Spleen (tissue), 7 donors: ENCODE measurements at regions not wholly inside any gene's neighbourhood (a gene's known extent, or its start where the extent isn't known, plus 50 kb on each side); places are given as distances from the start of the nearest gene placed in this dataset.

ENCODE experiments used
- POLR2A ChIP-seq, 3 donors: fragments of 450-650 bp; IDR thresholded peaks; one replicate each; pipeline ENCODE4 v1.5.1; 2017; ENCODE audit warnings: antibody characterized with exemption in 3 of 3, mild to moderate bottlenecking in 1 of 3
- POLR2AphosphoS5 ChIP-seq, 3 donors: sonication (generic); formaldehyde crosslinking; IDR thresholded peaks; one replicate each; pipeline ENCODE4 v1.5.1; 2017; ENCODE audit warnings: antibody characterized with exemption in 3 of 3
- TF ChIP-seq, protein P1 (sequence below), 11 experiments: fragments of 200-600 bp in 7 of 11; fragments of 450-650 bp in 4 of 11; sonication (generic) in 4 of 11; IDR thresholded peaks in 8 of 11; conservative IDR thresholded peaks in 3 of 11; 1 replicate in 7 of 11; 2 replicates in 4 of 11; pipeline versions ENCODE4 v1.4.0 to v1.8.0; 2016 to 2021; ENCODE audit warnings: antibody characterized with exemption in 11 of 11, inconsistent platforms in 4 of 11, mild to moderate bottlenecking in 1 of 11
- donor health status: DM: no; HTN: no; CAD: no; lungs with moderate emphysema.
- donor health status: DM: no; HTN: no; CAD: no.
- donor health status: DM: no; HTN: no; CAD: no.

DNA sequence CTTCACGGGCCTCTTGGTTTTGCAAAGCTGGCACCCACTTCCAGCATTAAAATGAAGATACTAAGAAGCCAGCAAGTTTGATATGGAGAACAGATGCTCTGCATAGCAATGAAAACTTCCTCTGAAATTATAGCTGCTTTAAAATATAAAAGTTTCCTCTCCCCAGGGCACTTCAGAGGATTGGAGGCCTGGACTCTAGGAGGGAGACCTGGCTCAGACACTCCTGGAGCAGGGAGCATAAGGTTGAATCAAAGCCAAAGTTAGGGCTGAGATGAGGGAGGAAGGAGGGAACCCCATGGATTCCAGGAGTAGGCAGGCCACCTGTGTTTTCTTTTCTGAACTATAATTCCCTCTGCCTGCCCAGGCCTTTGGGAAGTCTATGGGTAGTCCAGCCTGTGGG is 176.0 kb upstream of the RPL38 start:
- TF ChIP-seq POLR2A (IDR thresholded peaks at IDR 0.05) (no peak), POLR2AphosphoS5 (IDR thresholded peaks at IDR 0.05) (no peak)
- TF ChIP-seq, protein P1, sequence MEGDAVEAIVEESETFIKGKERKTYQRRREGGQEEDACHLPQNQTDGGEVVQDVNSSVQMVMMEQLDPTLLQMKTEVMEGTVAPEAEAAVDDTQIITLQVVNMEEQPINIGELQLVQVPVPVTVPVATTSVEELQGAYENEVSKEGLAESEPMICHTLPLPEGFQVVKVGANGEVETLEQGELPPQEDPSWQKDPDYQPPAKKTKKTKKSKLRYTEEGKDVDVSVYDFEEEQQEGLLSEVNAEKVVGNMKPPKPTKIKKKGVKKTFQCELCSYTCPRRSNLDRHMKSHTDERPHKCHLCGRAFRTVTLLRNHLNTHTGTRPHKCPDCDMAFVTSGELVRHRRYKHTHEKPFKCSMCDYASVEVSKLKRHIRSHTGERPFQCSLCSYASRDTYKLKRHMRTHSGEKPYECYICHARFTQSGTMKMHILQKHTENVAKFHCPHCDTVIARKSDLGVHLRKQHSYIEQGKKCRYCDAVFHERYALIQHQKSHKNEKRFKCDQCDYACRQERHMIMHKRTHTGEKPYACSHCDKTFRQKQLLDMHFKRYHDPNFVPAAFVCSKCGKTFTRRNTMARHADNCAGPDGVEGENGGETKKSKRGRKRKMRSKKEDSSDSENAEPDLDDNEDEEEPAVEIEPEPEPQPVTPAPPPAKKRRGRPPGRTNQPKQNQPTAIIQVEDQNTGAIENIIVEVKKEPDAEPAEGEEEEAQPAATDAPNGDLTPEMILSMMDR (IDR thresholded peaks at IDR 0.05 in 8 of 11, conservative IDR thresholded peaks at IDR 0.05 in 3 of 11) = no peak
